K562 (cell line): ENCODE measurements at regions not wholly inside any gene's neighbourhood (a gene's known extent, or its start where the extent isn't known, plus 50 kb on each side); places are given as distances from the start of the nearest gene placed in this dataset.

Experiments
- ATAC-seq: fragments of 200-7000 bp; cut with Tn5 transposase; 3 replicates; pipeline ENCODE4 v1.9.1; 2020; ENCODE audit warnings: moderate library complexity
- BruUV-seq: library from RNA; stranded (reverse); fragments of 400-500 nt; replicated peaks from 2 replicates; lab custom pipeline; 2021; lab: Mats Ljungman, UMichigan
- CTCF ChIA-PET: fragments of 300-600 bp; formaldehyde crosslinking; extraction: SDS; loops from one replicate; lab custom pipeline; 2021; ENCODE audit warnings: low intra/inter-chr PET ratio; lab: Yijun Ruan, JAX
- POLR2A ChIA-PET: fragments of 300-600, 350-650 bp; sonication (Branson Sonifier 250); formaldehyde crosslinking; extraction: SDS; loops from one replicate; lab custom pipeline; 2021; ENCODE audit warnings: antibody characterized with exemption, inconsistent platforms; lab: Yijun Ruan, JAX
- DNase-seq, 4 experiments: peaks; one replicate each; pipeline versions ENCODE4 v3.0.0 to v3.0.0-alpha.2; 2011 to 2018; ENCODE audit warnings: low spot score in 3 of 4, mixed read lengths in 3 of 4; ENCODE audit errors: extremely low read depth in 1 of 4
- FAIRE-seq: peaks from 2 replicates; lab custom pipeline; 2011; peaks lifted over from hg19 to GRCh38; lab: Jason Lieb, UNC
- H2AFZ ChIP-seq: 2 replicates; pipeline ENCODE4 v1.6.0; 2011; ENCODE audit warnings: low read depth, low read length, control low read depth, inconsistent platforms
- H3K27ac ChIP-seq: fragments of 200-600 bp; 3 replicates; pipeline ENCODE4 v1.8.0; 2011; ENCODE audit warnings: low read depth, mild to moderate bottlenecking, control low read depth, inconsistent platforms, low read length, moderate library complexity, mixed read lengths; ENCODE audit errors: extremely low read depth
- H3K27me3 ChIP-seq, 2 experiments: fragments of 300-600 bp in 1 of 2; 2 replicates in 1 of 2; 3 replicates in 1 of 2; pipeline versions ENCODE4 v1.6.0 to v1.8.0; 2011; ENCODE audit warnings: inconsistent platforms in 2 of 2, low read length in 2 of 2, mild to moderate bottlenecking in 1 of 2, mixed read lengths in 1 of 2, moderate library complexity in 1 of 2; ENCODE audit not compliant: control insufficient read depth in 2 of 2, insufficient read depth in 2 of 2
- H3K36me3 ChIP-seq: fragments of 300-600 bp; 3 replicates; pipeline ENCODE4 v1.8.0; 2011; ENCODE audit warnings: mild to moderate bottlenecking, low read length, inconsistent platforms; ENCODE audit not compliant: control insufficient read depth, insufficient read depth
- H3K4me1 ChIP-seq, 2 experiments: fragments of 200-600 bp in 1 of 2; replicated peaks in 1 of 2; 2 replicates in 1 of 2; 3 replicates in 1 of 2; pipeline versions ENCODE4 v1.5.1 to v1.8.0; 2011; ENCODE audit warnings: inconsistent platforms in 2 of 2, low read length in 2 of 2, mild to moderate bottlenecking in 1 of 2, mixed read lengths in 1 of 2, moderate library complexity in 1 of 2; ENCODE audit not compliant: control insufficient read depth in 2 of 2, insufficient read depth in 2 of 2
- H3K4me2 ChIP-seq: 2 replicates; pipeline ENCODE4 v1.6.1; 2011; ENCODE audit warnings: low read length, control low read depth, inconsistent platforms, mixed read lengths; ENCODE audit not compliant: insufficient read depth
- H3K4me3 ChIP-seq: fragments of 200-600 bp; sonication (generic), shearing (Covaris generic); 2 replicates; pipeline ENCODE4 v1.5.1; 2016; ENCODE audit warnings: control low read depth, inconsistent platforms
- H3K79me2 ChIP-seq: fragments of 200-600 bp; 3 replicates; pipeline ENCODE4 v1.8.0; 2011; ENCODE audit warnings: low read length, inconsistent platforms; ENCODE audit not compliant: control insufficient read depth, insufficient read depth
- H3K9ac ChIP-seq, 2 experiments: 2 replicates each; pipeline versions ENCODE4 v1.6.0 to v1.6.1; 2011; ENCODE audit warnings: low read depth in 2 of 2, low read length in 2 of 2, control low read depth in 1 of 2, inconsistent platforms in 1 of 2, mild to moderate bottlenecking in 1 of 2, mixed read lengths in 1 of 2; ENCODE audit not compliant: insufficient read depth in 1 of 2
- H3K9me1 ChIP-seq: one replicate; pipeline ENCODE4 v1.6.0; 2011; ENCODE audit warnings: inconsistent platforms, mild to moderate bottlenecking, low read length, moderate library complexity; ENCODE audit not compliant: control insufficient read depth, insufficient read depth
- H3K9me3 ChIP-seq: replicated peaks from 2 replicates; pipeline ENCODE4 v1.5.1; 2011; ENCODE audit warnings: low read depth, low read length, inconsistent platforms; ENCODE audit not compliant: control insufficient read depth, insufficient read depth
- H4K20me1 ChIP-seq: replicated peaks from 2 replicates; pipeline ENCODE4 v1.6.1; 2011; ENCODE audit warnings: low read length, inconsistent platforms, mixed read lengths; ENCODE audit not compliant: control insufficient read depth, insufficient read depth
- BACH1 ChIP-seq: fragments of 200-800 bp; sonication (Bioruptor generic); IDR thresholded peaks from 2 replicates; pipeline ENCODE4 v1.6.1; 2016; ENCODE audit warnings: missing genetic modification characterization, missing compliant biosample characterization
- C11orf30 ChIP-seq: fragments of 450-650 bp; IDR thresholded peaks from 2 replicates; pipeline ENCODE4 v1.6.1; 2016; ENCODE audit warnings: low read depth, mild to moderate bottlenecking
- CCNT2 ChIP-seq: IDR thresholded peaks from 2 replicates; pipeline ENCODE4 v1.6.1; 2011; ENCODE audit warnings: borderline replicate concordance, low read depth, mild to moderate bottlenecking, moderate library complexity, mixed read lengths, low read length; ENCODE audit not compliant: insufficient read length; ENCODE audit errors: extremely low read depth
- DACH1 ChIP-seq: fragments of 450-650 bp; IDR thresholded peaks from 2 replicates; pipeline ENCODE4 v1.6.1; 2018; ENCODE audit not compliant: partially characterized antibody
- EP300 ChIP-seq: IDR thresholded peaks from 2 replicates; pipeline ENCODE4 v1.6.1; 2012; ENCODE audit warnings: low read length, improper control_type of control experiment
- FOSL1 ChIP-seq: fragments of 200-800 bp; sonication (Bioruptor generic); conservative IDR thresholded peaks from 2 replicates; pipeline ENCODE4 v1.6.1; 2016; ENCODE audit warnings: missing genetic modification characterization, missing compliant biosample characterization
- GATAD2B ChIP-seq: fragments of 450-650 bp; IDR thresholded peaks from 2 replicates; pipeline ENCODE4 v1.6.1; 2017; ENCODE audit warnings: mild to moderate bottlenecking, borderline replicate concordance
- IRF9 ChIP-seq: fragments of 450-650 bp; IDR thresholded peaks from 2 replicates; pipeline ENCODE4 v1.6.1; 2016; ENCODE audit warnings: missing biosample characterization, missing genetic modification characterization
- KAT2B ChIP-seq: IDR thresholded peaks from one replicate; pipeline ENCODE4 v1.6.1; 2012; ENCODE audit warnings: low read depth, mild to moderate bottlenecking, control low read depth, inconsistent platforms, low read length, moderate library complexity
- MAFF ChIP-seq: IDR thresholded peaks from 2 replicates; pipeline ENCODE4 v1.6.1; 2012; ENCODE audit warnings: low read length, improper control_type of control experiment
- MYBL2 ChIP-seq, 2 experiments: fragments of 450-650 bp in 1 of 2; sonication (generic) in 1 of 2; formaldehyde crosslinking in 1 of 2; IDR thresholded peaks; 2 replicates each; pipeline versions ENCODE4 v1.6.1 to v1.8.1; 2017 to 2022; ENCODE audit warnings: borderline replicate concordance in 1 of 2, inconsistent platforms in 1 of 2, low read depth in 1 of 2, mild to moderate bottlenecking in 1 of 2, missing genetic modification reagents in 1 of 2, moderate library complexity in 1 of 2
- NFE2 ChIP-seq: IDR thresholded peaks from 2 replicates; pipeline ENCODE4 v1.6.1; 2014; ENCODE audit warnings: antibody characterized with exemption, low read depth
- POLR3G ChIP-seq: IDR thresholded peaks from 2 replicates; pipeline ENCODE4 v1.6.1; 2011; ENCODE audit not compliant: insufficient read length, insufficient replicate concordance; ENCODE audit errors: extremely low read depth
- SREBF2 ChIP-seq: sonication (generic); formaldehyde crosslinking; IDR thresholded peaks from 2 replicates; pipeline ENCODE4 v1.4.0; 2020; ENCODE audit warnings: mild to moderate bottlenecking, missing genetic modification reagents
- THAP12 ChIP-seq: fragments of 250-450 bp; sonication (Bioruptor Pico); IDR thresholded peaks from 2 replicates; pipeline ENCODE4 v1.9.0; 2021; ENCODE audit warnings: mild to moderate bottlenecking, inconsistent platforms
- ZBTB34 ChIP-seq: fragments of 250-450 bp; sonication (Bioruptor Pico); IDR thresholded peaks from 2 replicates; pipeline ENCODE4 v1.8.0; 2021; ENCODE audit warnings: mild to moderate bottlenecking, moderate library complexity
- WGBS: fragments of 100-300 bp; shearing (Covaris generic); methylation state at CpG from one replicate; pipeline ENCODE4 v1.1.6; 2016; ENCODE audit warnings: low coverage, mixed read lengths; ENCODE audit not compliant: insufficient coverage; ENCODE audit errors: missing lambda C conversion rate; 5-methylcytosine and 5-hydroxymethylcytosine counted together
- in situ Hi-C: fragments of 300-500 bp; cut with MboI; formaldehyde crosslinking; loops from 4 replicates; pipeline ENCODE4 v1.15.0; 2018; ENCODE audit warnings: inconsistent platforms, mixed read lengths
- intact Hi-C: fragments of 100-400 bp; cut with micrococcal nuclease; formaldehyde crosslinking; loops from 2 replicates; pipeline ENCODE4 v1.14.2; 2022

GRCh38 chr3:153069598-153070510, 92.2 kb upstream of the RAP2B start:
- Histone ChIP-seq H3K9me3 (no peaks in the 10 kb centered on the region; the same call in 1 of the 2 replicates), H3K27me3 (no peaks in the 10 kb centered on the region), H3K9me1 (no peaks in the 10 kb centered on the region), H3K36me3 (no peaks in the 10 kb centered on the region), H3K4me1 (peaks cover 4 to 31% of the 10 kb centered on the region in 2 experiments), H3K9ac (no peak overlapping the region), H4K20me1 (no peaks in the 10 kb centered on the region), H3K79me2 (no peaks in the 10 kb centered on the region), H3K4me3 (no peak overlapping the region), H2AFZ (peak overlapping the region; percentile 41), H3K27ac (peak overlapping the region; percentile 41; the same call in 2 of the 3 replicates), H3K4me2 (no peak overlapping the region; the same call in 1 of the 2 replicates)
- CTCF ChIA-PET, result interaction anchor here (0.7 kb wide), 1 partner anchor 314 kb away, joined by 3 read pairs; no protein-coding TSS in a partner anchor
- peak; percentile 19 for FAIRE-seq
- BruUV-seq, result no TSS peak
- in situ Hi-C loops, result no loop called here
- intact Hi-C loops, result no loop called here
- peak; percentile 43 to 60 (median 44) for DNase-seq
- ATAC-seq, result peak; percentile 66; the same call in 2 of the 3 replicates
- WGBS, result 9% methylated on average over 5 of the region's 5 CpGs
- POLR2A ChIA-PET, result interaction anchor here (1.0 kb wide), 1 partner anchor 9 kb away, joined by 3 read pairs; no protein-coding TSS in a partner anchor
- TF ChIP-seq CCNT2 (no peak), BACH1 (tag) (peak; percentile 83), IRF9 (tag) (no peak), FOSL1 (tag) (peak; percentile 81), THAP12 (no peak), MAFF (peak; percentile 98), DACH1 (peak; percentile 53), POLR3G (no peak), NFE2 (peak; percentile 83), MYBL2 (IDR thresholded peaks at IDR 0.05; ENCODE audit: low read depth) (no peak), MYBL2 (CRISPR knock-in tag; IDR thresholded peaks at IDR 0.05; ENCODE audit: borderline replicate concordance) (no peak), ZBTB34 (CRISPR knock-in tag) (no peak), EP300 (0 out of 2 replicates have a peak, but pooled peaks have one; percentile 7), C11orf30 (peak; percentile 99), SREBF2 (no peak), KAT2B (no peak), GATAD2B (0 out of 2 replicates have a peak, but pooled peaks have one; percentile 33)
